ENCODE measurements at regions not wholly inside any gene's neighbourhood (a gene's known extent, or its start where the extent isn't known, plus 50 kb on each side); places are given as distances from the start of the nearest gene placed in this dataset.

- TF ChIP-seq TCFL5 (CRISPR knock-in tag; conservative IDR thresholded peaks at IDR 0.05) (no peak), NR3C1 (CRISPR knock-in tag; IDR thresholded peaks at IDR 0.05) (no peak), REST (IDR thresholded peaks at IDR 0.05; ENCODE audit: borderline replicate concordance) (peak; percentile 45; the same call in 1 of the 2 replicates), REST (CRISPR knock-in tag; IDR thresholded peaks at IDR 0.05; ENCODE audit: low read depth) (no peak), MGA (IDR thresholded peaks at IDR 0.05) (no peak), ZFP91 (CRISPR knock-in tag; IDR thresholded peaks at IDR 0.05) (no peak)
Observed at GRCh38 chr15:98311566-98312188, 336.7 kb upstream of the IGF1R start (continued).
